GM12878 (cell line): ENCODE measurements at regions not wholly inside any gene's neighbourhood (a gene's known extent, or its start where the extent isn't known, plus 50 kb on each side); places are given as distances from the start of the nearest gene placed in this dataset.

ENCODE experiments used
- ATAC-seq: fragments of 200-7000 bp; cut with Tn5 transposase; 3 replicates; pipeline ENCODE4 v1.9.1; 2020; ENCODE audit warnings: mild to moderate bottlenecking, moderate library complexity
- BruUV-seq: library from RNA; stranded (reverse); fragments of 400-500 nt; replicated peaks from 2 replicates; lab custom pipeline; 2021; lab: Mats Ljungman, UMichigan
- CTCF ChIA-PET: fragments of 300-600 bp; sonication (Branson Sonifier 250); formaldehyde crosslinking; extraction: SDS; loops from one replicate; lab custom pipeline; 2021; ENCODE audit warnings: inconsistent platforms; lab: Yijun Ruan, JAX
- POLR2A ChIA-PET: fragments of 350-600 bp; formaldehyde crosslinking; extraction: SDS; loops from one replicate; lab custom pipeline; 2021; ENCODE audit warnings: inconsistent platforms; lab: Charles Lee
- RAD21 ChIA-PET: fragments of 300-600 bp; sonication (Branson Sonifier 250); formaldehyde crosslinking; loops from one replicate; lab custom pipeline; 2023; ENCODE audit warnings: antibody characterized with exemption; ENCODE audit not compliant: unreplicated experiment; lab: Charles Lee
- SMC1A ChIA-PET: fragments of 300-600 bp; sonication (Branson Sonifier 250); formaldehyde crosslinking; loops from one replicate; lab custom pipeline; 2023; ENCODE audit not compliant: unreplicated experiment, uncharacterized antibody; lab: Charles Lee
- DNase-seq: peaks from one replicate; pipeline ENCODE4 v3.0.0-alpha.2; 2011; ENCODE audit warnings: low read depth, low spot score
- FAIRE-seq: peaks from 3 replicates; lab custom pipeline; 2011; peaks lifted over from hg19 to GRCh38; lab: Jason Lieb, UNC
- H2AFZ ChIP-seq: 2 replicates; pipeline ENCODE4 v1.6.0; 2011; ENCODE audit warnings: low read depth, low read length, control low read depth; ENCODE audit not compliant: control insufficient read depth
- H3K27ac ChIP-seq: 2 replicates; pipeline ENCODE4 v1.5.1; 2011; ENCODE audit warnings: control low read depth; ENCODE audit not compliant: control insufficient read depth, insufficient read depth
- H3K27me3 ChIP-seq, 2 experiments: replicated peaks in 1 of 2; 2 replicates each; pipeline versions ENCODE4 v1.6.0 to v1.6.1; 2011; ENCODE audit warnings: low read length in 1 of 2; ENCODE audit not compliant: control insufficient read depth in 2 of 2, insufficient read depth in 2 of 2
- H3K36me3 ChIP-seq, 2 experiments: 2 replicates each; pipeline ENCODE4 v1.5.1; 2011; ENCODE audit warnings: low read length in 1 of 2; ENCODE audit not compliant: control insufficient read depth in 2 of 2, insufficient read depth in 2 of 2
- H3K4me1 ChIP-seq: 2 replicates; pipeline ENCODE4 v1.6.1; 2011; ENCODE audit warnings: mild to moderate bottlenecking, low read length, moderate library complexity, mixed read lengths; ENCODE audit not compliant: control insufficient read depth, insufficient read depth
- H3K4me2 ChIP-seq: 2 replicates; pipeline ENCODE4 v1.6.0; 2011; ENCODE audit warnings: control low read depth; ENCODE audit not compliant: control insufficient read depth, insufficient read depth
- H3K4me3 ChIP-seq: fragments of 200-600 bp; sonication (generic); 2 replicates; pipeline ENCODE4 v1.5.1; 2016
- H3K79me2 ChIP-seq: 2 replicates; pipeline ENCODE4 v1.6.0; 2011; ENCODE audit warnings: low read length; ENCODE audit not compliant: control insufficient read depth, insufficient read depth
- H3K9ac ChIP-seq: 2 replicates; pipeline ENCODE4 v1.8.0; 2011; ENCODE audit warnings: low read length, control low read depth, mixed read lengths; ENCODE audit not compliant: control insufficient read depth, insufficient read depth
- H3K9me3 ChIP-seq: replicated peaks from 3 replicates; pipeline ENCODE4 v1.5.1; 2011; ENCODE audit warnings: mild to moderate bottlenecking, low read length; ENCODE audit not compliant: control insufficient read depth, insufficient read depth
- H4K20me1 ChIP-seq: 2 replicates; pipeline ENCODE4 v1.6.0; 2011; ENCODE audit not compliant: control insufficient read depth, insufficient read depth
- BCL3 ChIP-seq: IDR thresholded peaks from 2 replicates; pipeline ENCODE4 v1.6.1; 2011; ENCODE audit warnings: borderline replicate concordance, low read depth, mild to moderate bottlenecking, moderate library complexity, low read length; ENCODE audit not compliant: insufficient read depth, poor library complexity, severe bottlenecking
- CTCF ChIP-seq, 3 experiments: IDR thresholded peaks in 2 of 3; conservative IDR thresholded peaks in 1 of 3; 2 replicates each; pipeline ENCODE4 v1.5.1; 2011; ENCODE audit warnings: low read depth in 3 of 3, low read length in 3 of 3, mild to moderate bottlenecking in 3 of 3, control low read depth in 2 of 3, moderate library complexity in 2 of 3, inconsistent platforms in 1 of 3, mixed read lengths in 1 of 3; ENCODE audit not compliant: control insufficient read depth in 2 of 3, insufficient read depth in 1 of 3; ENCODE audit errors: extremely low read depth in 1 of 3
- IRF4 ChIP-seq: IDR thresholded peaks from 2 replicates; pipeline ENCODE4 v1.6.1; 2011; ENCODE audit warnings: low read depth, low read length
- MYC ChIP-seq: IDR thresholded peaks from 2 replicates; pipeline ENCODE4 v1.6.1; 2011; ENCODE audit warnings: mild to moderate bottlenecking, low read length, moderate library complexity, inconsistent platforms; ENCODE audit not compliant: insufficient read depth, insufficient replicate concordance, insufficient read length, severe bottlenecking
- NFIC ChIP-seq: IDR thresholded peaks from 2 replicates; pipeline ENCODE4 v1.6.1; 2012; ENCODE audit warnings: low read depth, mild to moderate bottlenecking, inconsistent platforms, low read length, moderate library complexity
- NR2C2 ChIP-seq: IDR thresholded peaks from 2 replicates; pipeline ENCODE4 v1.6.1; 2011; ENCODE audit warnings: borderline replicate concordance, low read depth; ENCODE audit not compliant: control insufficient read depth, insufficient read length
- PAX5 ChIP-seq: IDR thresholded peaks from 2 replicates; pipeline ENCODE4 v1.6.1; 2011; ENCODE audit warnings: low read depth, low read length, borderline replicate concordance
- ZBTB11 ChIP-seq: fragments of 450-650 bp; formaldehyde crosslinking; IDR thresholded peaks from 2 replicates; pipeline ENCODE4 v1.5.0; 2022; ENCODE audit warnings: mild to moderate bottlenecking, missing genetic modification characterization
- ZNF592 ChIP-seq: fragments of 450-650 bp; IDR thresholded peaks from 2 replicates; pipeline ENCODE4 v1.6.1; 2017; ENCODE audit warnings: mild to moderate bottlenecking, moderate library complexity
- WGBS: methylation state at CpG from one replicate; pipeline ENCODE4 v1.1.6; 2016; ENCODE audit warnings: low lambda C conversion rate; ENCODE audit not compliant: insufficient replicate concordance, insufficient coverage; ENCODE audit errors: missing lambda C conversion rate; 5-methylcytosine and 5-hydroxymethylcytosine counted together
- in situ Hi-C: fragments of 300-500 bp; cut with MboI; formaldehyde crosslinking; loops from 9 replicates; pipeline ENCODE4 v1.14.3; 2018; ENCODE audit warnings: mixed read lengths
- intact Hi-C: fragments of 100-400 bp; cut with micrococcal nuclease; formaldehyde crosslinking; loops from one replicate; pipeline ENCODE4 v1.14.2; 2022; ENCODE audit not compliant: unreplicated experiment

- no peak for TF ChIP-seq ZBTB11 (CRISPR knock-in tag)
- no peak for TF ChIP-seq IRF4
- TF ChIP-seq, all 136 proteins: peak for 0
Measured at GRCh38 chr5:89269721-89270120, 386.7 kb upstream of the MEF2C start (continued).

GRCh38 chr5:89268460-89268859 is 385.5 kb upstream of the MEF2C start:
- peaks cover 46% of the 10 kb centered on the region for H3K4me1 ChIP-seq
- H3K79me2 ChIP-seq: no peaks in the 10 kb centered on the region; the same call in 1 of the 2 replicates
- ChIA-PET SMC1A (interaction anchor here (0.7 to 4.2 kb wide), 26 partner anchors 9 to 539 kb away, joined by 3 to 36 read pairs (median 5); no protein-coding TSS in a partner anchor), RAD21 (interaction anchor here (0.8 to 2.6 kb wide), 15 partner anchors 12 to 577 kb away, joined by 3 to 20 read pairs (median 3); no protein-coding TSS in a partner anchor), CTCF (interaction anchor here (0.5 to 1.7 kb wide), 8 partner anchors 16 to 541 kb away, joined by 3 to 10 read pairs (median 4); no protein-coding TSS in a partner anchor), POLR2A (interaction anchor here (1.5 kb wide), 2 partner anchors 32 to 46 kb away, joined by 4 to 5 read pairs; no protein-coding TSS in a partner anchor)
- H4K20me1 ChIP-seq: no peaks in the 10 kb centered on the region
- in situ Hi-C loops: no loop called here
- 28% methylated on average over 4 of the region's 4 CpGs for WGBS
- peak overlapping the region; percentile 76 for H2AFZ ChIP-seq
- H3K4me2 ChIP-seq: peak overlapping the region; percentile 49
- DNase-seq (peak; percentile 51), FAIRE-seq (no peak), ATAC-seq (peak; percentile 38)
- H3K27me3 ChIP-seq: no peaks in the 10 kb centered on the region
- no TSS peak for BruUV-seq
- intact Hi-C loops: no loop called here
- no peaks in the 10 kb centered on the region; the same call in 1 of the 3 replicates for H3K9me3 ChIP-seq
- no peaks in the 10 kb centered on the region for H3K36me3 ChIP-seq
- H3K27ac ChIP-seq: peak overlapping the region; percentile 43; the same call in 1 of the 2 replicates
- H3K9ac ChIP-seq: peak overlapping the region; percentile 1; the same call in 1 of the 2 replicates
- H3K4me3 ChIP-seq: no peak overlapping the region
- TF ChIP-seq MYC (no peak), NFIC (peak; percentile 76), NR2C2 (no peak), CTCF (IDR thresholded peaks at IDR 0.05 in 2 of 3, conservative IDR thresholded peaks at IDR 0.05 in 1 of 3; ENCODE audit: control insufficient read depth in 2 of 3, extremely low read depth in 1 of 3, insufficient read depth in 1 of 3, low read depth in 3 of 3, low read length in 3 of 3) (no peak), ZNF592 (no peak), PAX5 (no peak), BCL3 (no peak)
